IPS-NIHi7 (cell line): ENCODE measurements at regions not wholly inside any gene's neighbourhood (a gene's known extent, or its start where the extent isn't known, plus 50 kb on each side); places are given as distances from the start of the nearest gene placed in this dataset.
"Not testable (repeated sequence)": the region's sequence is repeated elsewhere in the genome, so short reads cannot be mapped to it uniquely, and the experiment has no call there.

Experiments
- DNase-seq: peaks from one replicate; pipeline ENCODE4 v3.0.0; 2012; ENCODE audit warnings: mixed read lengths; ENCODE audit errors: extremely low spot score

- no peak for DNase-seq
Observed at GRCh38 chr4:43435291-43435690, 542.8 kb downstream of the GRXCR1 start.

DNA sequence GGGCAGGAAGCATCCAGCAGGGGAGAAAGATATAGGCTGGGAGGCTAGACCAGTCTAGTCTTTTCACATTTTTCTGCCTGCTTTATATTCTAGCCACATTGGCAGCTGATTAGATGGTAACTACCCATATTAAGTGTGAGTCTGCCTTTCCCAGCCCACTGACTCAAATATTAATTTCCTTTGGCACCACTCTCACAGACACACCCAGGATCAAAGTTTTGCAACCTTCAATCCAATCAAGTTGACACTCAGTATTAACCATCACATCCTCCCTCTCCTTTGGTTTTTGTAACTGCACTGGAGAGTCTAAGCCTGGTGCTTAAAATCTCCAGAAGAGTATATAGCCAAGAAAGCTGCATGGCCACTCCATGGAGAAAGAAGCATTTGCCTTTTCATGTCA lies 560.4 kb downstream of the GRXCR1 start:
- no peak for DNase-seq

DNA sequence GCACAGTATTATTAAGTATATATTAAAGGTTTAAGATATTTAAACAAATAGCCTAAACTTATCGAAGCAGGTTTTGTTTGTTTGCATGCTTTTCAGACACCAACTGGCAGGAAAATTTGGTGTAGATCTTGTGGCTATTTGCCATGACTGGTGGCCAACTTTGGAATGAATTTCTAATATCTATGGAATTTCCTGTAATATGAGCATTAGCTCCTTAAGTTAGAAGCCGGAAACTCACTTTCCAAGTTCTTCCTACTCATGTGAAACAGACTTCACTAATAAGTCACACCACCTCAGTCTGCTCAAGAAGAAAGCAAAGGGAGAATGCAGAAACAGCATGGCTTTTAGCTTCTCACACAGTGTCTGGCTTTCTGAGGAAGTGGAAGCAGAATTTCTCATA lies 563.9 kb downstream of the GRXCR1 start:
- no peak for DNase-seq

- no peak for DNase-seq
Observed at GRCh38 chr4:43457866-43458265, 565.4 kb downstream of the GRXCR1 start.

DNA sequence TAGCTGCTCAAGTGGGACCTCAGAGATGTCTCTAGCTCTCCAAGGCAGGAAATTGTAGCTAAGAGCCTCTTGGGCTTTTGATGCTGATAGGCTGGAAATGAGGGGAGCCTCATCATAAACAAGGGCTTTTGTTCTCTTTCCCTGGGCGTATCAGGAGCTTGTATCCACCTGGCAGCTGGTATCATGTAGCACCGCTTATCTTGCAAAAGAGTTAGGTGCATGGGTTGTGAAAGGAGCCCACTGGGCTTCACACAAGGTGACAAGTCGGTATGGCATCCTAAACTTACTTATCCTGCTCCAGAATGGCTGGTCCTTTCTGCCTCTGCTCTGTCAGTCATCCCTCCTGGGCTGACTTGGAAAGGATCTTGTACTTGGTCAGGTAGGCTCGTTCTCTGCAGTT lies 565.8 kb downstream of the GRXCR1 start:
- no peak for DNase-seq

- DNase-seq, result no peak
Observed at GRCh38 chr4:43471950-43472349, 579.4 kb downstream of the GRXCR1 start.

DNA sequence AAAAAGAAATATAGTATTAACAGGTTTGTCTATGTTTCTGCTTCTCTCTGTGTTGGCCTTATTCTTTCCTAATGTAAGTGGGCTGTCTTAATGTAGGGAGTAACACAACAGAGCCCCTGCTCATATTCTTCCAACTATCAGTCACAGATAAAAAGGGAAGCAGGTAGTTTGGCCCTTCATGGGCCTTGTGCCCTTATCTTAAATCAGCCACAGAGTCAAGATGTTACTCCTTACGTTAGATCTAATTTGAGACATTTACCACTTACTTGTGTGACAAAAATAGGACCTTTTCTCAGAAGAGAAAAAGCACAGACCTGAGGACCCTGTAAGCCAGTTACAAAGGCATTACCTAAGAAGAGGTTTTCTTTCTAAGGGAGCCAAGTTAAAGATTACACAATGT lies 589.0 kb downstream of the GRXCR1 start:
- DNase-seq, result no peak

GRCh38 chr4:43485196-43485595 lies 592.7 kb downstream of the GRXCR1 start:
- no peak for DNase-seq

DNA sequence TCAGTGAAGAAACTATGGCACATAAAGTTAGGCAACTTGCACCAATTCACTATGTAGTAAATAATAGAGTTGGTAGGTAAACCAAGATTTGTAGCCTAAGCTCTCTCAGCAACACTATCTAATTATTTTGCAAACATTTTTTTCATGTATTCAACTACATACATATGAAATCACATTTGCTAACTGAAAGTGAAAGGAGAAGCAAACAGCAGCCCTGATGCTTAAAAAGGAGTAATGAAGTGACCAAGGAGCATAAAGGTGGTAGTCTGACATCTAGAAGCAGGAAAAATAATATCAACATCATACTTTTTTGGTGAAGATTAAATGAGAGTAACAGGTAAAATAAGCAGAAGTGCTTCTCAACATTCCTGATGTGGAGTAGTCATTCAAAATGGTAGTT lies 603.7 kb downstream of the GRXCR1 start:
- no peak for DNase-seq

GRCh38 chr4:43496602-43497001 lies 604.1 kb downstream of the GRXCR1 start:
- no peak for DNase-seq

GRCh38 chr4:43505823-43506222 lies 613.3 kb downstream of the GRXCR1 start:
- not testable (repeated sequence) for DNase-seq

- no peak for DNase-seq
Observed at GRCh38 chr4:43512253-43512652, 619.7 kb downstream of the GRXCR1 start.

DNA sequence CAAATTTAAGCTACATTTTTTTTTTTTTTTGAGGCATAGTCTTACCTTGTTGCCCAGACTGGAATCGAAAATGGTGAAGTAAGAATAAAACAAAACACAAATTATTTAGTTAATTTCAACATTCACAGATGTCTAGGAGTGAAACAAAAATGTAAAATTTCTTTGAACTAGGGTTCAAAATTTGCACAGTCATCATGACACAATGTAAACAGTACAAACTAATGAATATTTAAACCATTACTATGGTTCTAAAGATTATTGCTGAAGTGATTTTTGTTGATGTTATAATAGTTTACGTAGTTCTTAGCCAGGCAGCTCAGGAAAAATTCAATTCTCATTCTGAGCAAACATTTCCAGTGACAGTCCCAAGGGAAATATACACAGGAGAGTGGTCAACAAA lies 633.1 kb downstream of the GRXCR1 start:
- DNase-seq, result no peak

DNA sequence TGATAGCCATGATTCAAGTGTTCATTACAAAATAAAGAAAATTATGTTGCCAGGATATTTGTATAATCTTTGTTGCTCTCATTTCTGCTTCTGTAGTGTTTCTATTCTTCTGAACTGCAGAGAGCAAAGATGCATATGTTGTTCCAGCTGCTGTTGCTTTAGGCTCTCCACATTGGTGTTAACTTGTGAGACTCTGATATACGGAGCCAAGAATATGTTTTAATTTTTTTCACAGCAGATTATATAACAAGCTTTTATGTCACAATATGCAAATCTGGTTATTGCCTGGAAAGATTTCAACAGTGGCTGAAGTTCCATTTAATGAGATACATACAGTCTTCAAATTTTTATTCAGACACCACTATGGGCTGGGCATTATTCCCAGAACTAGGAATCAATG lies 655.0 kb downstream of the GRXCR1 start:
- DNase-seq, result no peak

DNA sequence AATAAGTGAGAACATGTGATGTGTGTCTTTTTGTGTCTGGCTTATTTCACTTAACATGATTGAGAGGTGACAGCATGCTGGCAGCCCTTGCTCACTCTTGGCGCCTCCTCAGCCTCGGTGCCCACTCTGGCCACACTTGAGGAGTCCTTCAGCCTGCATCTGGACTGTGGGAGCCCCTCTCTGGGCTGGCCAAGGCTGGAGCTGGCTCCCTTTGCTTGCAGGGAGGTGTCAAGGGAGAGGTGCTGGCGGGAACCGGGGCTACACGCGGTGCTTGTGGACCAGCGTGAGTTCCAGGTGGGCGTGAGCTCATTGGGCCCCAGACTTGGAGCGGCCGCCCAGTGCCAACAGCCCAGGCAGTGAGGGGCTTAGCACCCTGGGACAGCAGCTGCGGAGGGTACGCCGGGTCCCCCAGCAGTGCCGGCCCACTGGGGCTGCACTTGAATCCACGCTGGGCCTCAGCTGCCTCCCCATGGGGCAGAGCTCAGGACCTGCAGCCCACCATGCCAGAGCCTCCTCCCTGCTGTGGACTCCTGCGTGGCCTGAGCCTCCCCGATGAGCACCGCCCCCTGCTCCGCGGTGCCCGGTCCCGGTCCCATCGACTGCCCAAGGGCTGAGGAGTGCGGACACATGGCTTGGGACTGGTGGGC lies 658.6 kb downstream of the GRXCR1 start:
- no peak for DNase-seq

- DNase-seq, result no peak
Observed at GRCh38 chr4:43556262-43556661, 663.7 kb downstream of the GRXCR1 start.

DNA sequence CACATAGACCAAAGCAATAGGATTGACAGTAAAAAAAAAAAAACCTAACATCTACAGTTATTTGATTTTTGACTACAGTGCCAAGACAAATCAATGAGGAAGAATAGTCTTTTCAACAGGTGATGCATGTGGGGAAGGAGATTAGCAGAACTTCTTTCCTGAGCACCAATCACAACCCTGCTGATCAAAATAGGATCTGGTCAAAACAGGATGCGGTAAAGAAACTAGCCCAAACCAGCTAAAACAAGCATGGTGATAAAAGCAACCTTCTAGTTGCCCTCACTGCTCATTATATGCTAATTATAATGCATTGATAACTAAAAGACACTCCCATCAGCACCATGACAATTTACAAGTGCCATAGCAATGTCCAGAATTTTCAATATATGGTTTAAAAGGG lies 667.5 kb downstream of the GRXCR1 start:
- no peak for DNase-seq

DNA sequence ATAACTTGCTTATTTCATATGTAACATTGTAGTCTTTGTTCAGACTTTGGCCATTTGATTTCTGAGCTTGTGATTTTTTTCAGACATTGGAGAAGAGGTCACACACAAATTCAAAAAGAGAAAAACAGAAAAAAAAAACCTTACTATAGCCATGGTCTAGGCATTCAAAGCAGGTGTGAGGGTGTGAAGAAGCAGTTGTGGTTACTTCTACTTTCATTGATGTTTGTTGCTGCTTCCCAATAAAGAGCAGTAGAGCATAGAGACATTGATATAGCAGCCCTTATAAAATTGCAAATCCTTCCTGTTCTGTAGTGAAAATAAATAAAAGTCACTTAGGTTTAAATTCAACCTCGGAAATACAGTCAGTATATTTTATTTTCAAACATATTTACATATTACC lies 671.6 kb downstream of the GRXCR1 start:
- no peak for DNase-seq

DNA sequence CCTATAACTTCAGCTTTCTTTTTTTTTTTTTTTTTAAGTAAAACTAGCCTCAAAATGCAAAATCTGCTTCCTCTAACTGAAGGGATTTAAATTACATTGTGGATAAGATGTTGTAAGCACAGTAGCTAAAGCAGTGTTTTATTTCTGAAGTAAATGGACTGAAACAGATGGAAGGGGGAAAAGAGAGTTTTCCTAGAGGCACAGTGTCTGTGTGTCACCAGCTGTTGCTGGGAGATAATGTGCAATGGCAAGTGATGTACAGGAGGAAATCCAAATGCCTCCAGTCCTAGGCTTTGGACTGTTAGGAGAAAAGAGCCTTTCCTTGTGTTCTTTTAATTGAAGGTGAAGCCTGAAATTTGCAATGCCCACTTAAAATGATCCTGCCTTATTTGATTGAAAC lies 672.1 kb downstream of the GRXCR1 start:
- DNase-seq, result no peak

- DNase-seq, result no peak
Observed at GRCh38 chr4:43567644-43568043, 675.1 kb downstream of the GRXCR1 start.

- DNase-seq, result no peak
Observed at GRCh38 chr4:43586813-43587212, 694.3 kb downstream of the GRXCR1 start.

GRCh38 chr4:43587758-43588157 lies 695.2 kb downstream of the GRXCR1 start:
- DNase-seq, result no peak

GRCh38 chr4:43607400-43607799 lies 714.9 kb downstream of the GRXCR1 start:
- DNase-seq, result no peak

DNA sequence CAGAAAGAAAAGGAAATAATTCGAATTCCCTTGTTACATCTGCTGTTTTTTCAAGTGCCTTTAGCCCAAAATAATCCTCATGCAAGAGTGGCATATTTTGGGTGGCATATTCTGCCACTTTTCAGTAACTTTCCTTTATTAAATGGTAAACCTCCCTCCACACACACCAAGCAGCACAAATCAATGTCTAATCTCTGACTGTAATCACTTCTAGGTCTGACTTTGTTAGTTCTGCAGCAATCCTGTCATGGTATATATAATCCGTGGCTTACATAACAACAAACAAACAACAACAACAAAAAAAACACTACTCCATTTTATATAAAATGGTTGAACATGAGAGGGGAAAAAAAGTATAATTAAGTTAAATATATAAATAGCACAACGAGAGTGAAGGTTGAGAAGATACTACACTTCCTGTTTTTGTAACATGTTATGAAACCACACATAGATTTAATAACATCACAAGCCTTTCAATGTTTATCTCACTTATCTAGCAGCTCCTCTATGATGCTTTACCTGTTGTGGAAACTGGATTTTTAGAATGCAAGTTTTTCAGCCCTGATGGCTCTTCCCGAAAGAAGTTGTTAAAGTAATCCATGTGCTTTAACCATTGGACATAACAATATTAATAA lies 715.4 kb downstream of the GRXCR1 start:
- no peak for DNase-seq
